SK-N-SH (cell line): ENCODE measurements at regions not wholly inside any gene's neighbourhood (a gene's known extent, or its start where the extent isn't known, plus 50 kb on each side); places are given as distances from the start of the nearest gene placed in this dataset.

Experiments used
- CHD2 ChIP-seq: fragments of 150-350 bp; IDR thresholded peaks from 2 replicates; pipeline ENCODE4 v1.6.1; 2018; ENCODE audit warnings: low read length; ENCODE audit not compliant: partially characterized antibody
- GATA2 ChIP-seq: sonication (generic); formaldehyde crosslinking; IDR thresholded peaks from 2 replicates; pipeline ENCODE4 v1.5.0; 2020; ENCODE audit warnings: mild to moderate bottlenecking, missing genetic modification reagents
- MEF2A ChIP-seq: IDR thresholded peaks from 2 replicates; pipeline ENCODE4 v1.4.0; 2012; ENCODE audit warnings: low read depth, borderline replicate concordance
- TAF1 ChIP-seq: IDR thresholded peaks from 2 replicates; pipeline ENCODE4 v1.6.1; 2012; ENCODE audit warnings: low read depth, mild to moderate bottlenecking, low read length, moderate library complexity, borderline replicate concordance
- USF1 ChIP-seq: IDR thresholded peaks from 2 replicates; pipeline ENCODE4 v1.4.0; 2012; ENCODE audit warnings: low read depth, borderline replicate concordance
- YY1 ChIP-seq: IDR thresholded peaks from 2 replicates; pipeline ENCODE4 v1.4.0; 2012; ENCODE audit warnings: low read depth, mild to moderate bottlenecking
- TF ChIP-seq, protein P1 (sequence below): fragments of 200-600 bp; sonication (generic); IDR thresholded peaks from 2 replicates; pipeline ENCODE4 v1.6.1; 2017; ENCODE audit warnings: antibody characterized with exemption, mild to moderate bottlenecking, moderate library complexity
- TF ChIP-seq, protein P2 (sequence below): IDR thresholded peaks from 2 replicates; pipeline ENCODE4 v1.6.1; 2012; ENCODE audit warnings: mild to moderate bottlenecking, low read depth, low read length, moderate library complexity
- TF ChIP-seq, protein P3 (sequence below): IDR thresholded peaks from 2 replicates; pipeline ENCODE4 v1.4.0; 2012; ENCODE audit warnings: low read depth

- TF ChIP-seq, protein P1, sequence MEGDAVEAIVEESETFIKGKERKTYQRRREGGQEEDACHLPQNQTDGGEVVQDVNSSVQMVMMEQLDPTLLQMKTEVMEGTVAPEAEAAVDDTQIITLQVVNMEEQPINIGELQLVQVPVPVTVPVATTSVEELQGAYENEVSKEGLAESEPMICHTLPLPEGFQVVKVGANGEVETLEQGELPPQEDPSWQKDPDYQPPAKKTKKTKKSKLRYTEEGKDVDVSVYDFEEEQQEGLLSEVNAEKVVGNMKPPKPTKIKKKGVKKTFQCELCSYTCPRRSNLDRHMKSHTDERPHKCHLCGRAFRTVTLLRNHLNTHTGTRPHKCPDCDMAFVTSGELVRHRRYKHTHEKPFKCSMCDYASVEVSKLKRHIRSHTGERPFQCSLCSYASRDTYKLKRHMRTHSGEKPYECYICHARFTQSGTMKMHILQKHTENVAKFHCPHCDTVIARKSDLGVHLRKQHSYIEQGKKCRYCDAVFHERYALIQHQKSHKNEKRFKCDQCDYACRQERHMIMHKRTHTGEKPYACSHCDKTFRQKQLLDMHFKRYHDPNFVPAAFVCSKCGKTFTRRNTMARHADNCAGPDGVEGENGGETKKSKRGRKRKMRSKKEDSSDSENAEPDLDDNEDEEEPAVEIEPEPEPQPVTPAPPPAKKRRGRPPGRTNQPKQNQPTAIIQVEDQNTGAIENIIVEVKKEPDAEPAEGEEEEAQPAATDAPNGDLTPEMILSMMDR: no peak
- no peak for TF ChIP-seq CHD2
- TF ChIP-seq, protein P2, sequence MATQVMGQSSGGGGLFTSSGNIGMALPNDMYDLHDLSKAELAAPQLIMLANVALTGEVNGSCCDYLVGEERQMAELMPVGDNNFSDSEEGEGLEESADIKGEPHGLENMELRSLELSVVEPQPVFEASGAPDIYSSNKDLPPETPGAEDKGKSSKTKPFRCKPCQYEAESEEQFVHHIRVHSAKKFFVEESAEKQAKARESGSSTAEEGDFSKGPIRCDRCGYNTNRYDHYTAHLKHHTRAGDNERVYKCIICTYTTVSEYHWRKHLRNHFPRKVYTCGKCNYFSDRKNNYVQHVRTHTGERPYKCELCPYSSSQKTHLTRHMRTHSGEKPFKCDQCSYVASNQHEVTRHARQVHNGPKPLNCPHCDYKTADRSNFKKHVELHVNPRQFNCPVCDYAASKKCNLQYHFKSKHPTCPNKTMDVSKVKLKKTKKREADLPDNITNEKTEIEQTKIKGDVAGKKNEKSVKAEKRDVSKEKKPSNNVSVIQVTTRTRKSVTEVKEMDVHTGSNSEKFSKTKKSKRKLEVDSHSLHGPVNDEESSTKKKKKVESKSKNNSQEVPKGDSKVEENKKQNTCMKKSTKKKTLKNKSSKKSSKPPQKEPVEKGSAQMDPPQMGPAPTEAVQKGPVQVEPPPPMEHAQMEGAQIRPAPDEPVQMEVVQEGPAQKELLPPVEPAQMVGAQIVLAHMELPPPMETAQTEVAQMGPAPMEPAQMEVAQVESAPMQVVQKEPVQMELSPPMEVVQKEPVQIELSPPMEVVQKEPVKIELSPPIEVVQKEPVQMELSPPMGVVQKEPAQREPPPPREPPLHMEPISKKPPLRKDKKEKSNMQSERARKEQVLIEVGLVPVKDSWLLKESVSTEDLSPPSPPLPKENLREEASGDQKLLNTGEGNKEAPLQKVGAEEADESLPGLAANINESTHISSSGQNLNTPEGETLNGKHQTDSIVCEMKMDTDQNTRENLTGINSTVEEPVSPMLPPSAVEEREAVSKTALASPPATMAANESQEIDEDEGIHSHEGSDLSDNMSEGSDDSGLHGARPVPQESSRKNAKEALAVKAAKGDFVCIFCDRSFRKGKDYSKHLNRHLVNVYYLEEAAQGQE: no peak
- no peak for TF ChIP-seq GATA2 (CRISPR knock-in tag)
- TF ChIP-seq MEF2A: no peak
- TF ChIP-seq YY1: no peak
- TF ChIP-seq, protein P3, sequence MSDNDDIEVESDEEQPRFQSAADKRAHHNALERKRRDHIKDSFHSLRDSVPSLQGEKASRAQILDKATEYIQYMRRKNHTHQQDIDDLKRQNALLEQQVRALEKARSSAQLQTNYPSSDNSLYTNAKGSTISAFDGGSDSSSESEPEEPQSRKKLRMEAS: no peak
- no peak for TF ChIP-seq USF1
- TF ChIP-seq TAF1: no peak
These were observed 73.0 kb upstream of the SMIM23 start for GRCh38 chr5:171712616-171713015.
